HG02763 (cell line): ENCODE measurements at regions not wholly inside any gene's neighbourhood (a gene's known extent, or its start where the extent isn't known, plus 50 kb on each side); places are given as distances from the start of the nearest gene placed in this dataset.

Experiments
- ATAC-seq: cut with Tn5 transposase; IDR thresholded peaks from one replicate; pipeline ENCODE4 v1.9.1; 2021; ENCODE audit warnings: mild to moderate bottlenecking, moderate library complexity; ENCODE audit not compliant: unreplicated experiment

DNA sequence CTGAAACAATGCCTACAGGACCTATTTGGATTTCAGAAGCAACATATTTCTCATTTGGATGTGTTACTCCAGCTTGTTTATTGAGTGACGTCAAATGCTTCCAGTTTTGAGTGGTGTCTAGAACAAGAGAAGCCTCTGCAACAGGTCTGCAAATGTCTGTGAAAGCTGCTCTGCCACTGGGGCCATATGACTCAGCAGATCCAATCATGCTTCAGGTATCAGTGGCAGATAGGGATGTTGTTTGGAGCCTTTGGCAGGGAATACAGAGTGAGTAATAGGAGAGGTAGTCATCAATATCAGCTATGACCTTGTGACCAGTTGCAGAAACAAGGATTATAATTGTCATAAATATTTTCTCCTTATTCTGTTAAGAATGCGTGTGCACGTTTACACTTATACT is 141.1 kb upstream of the ZXDA start:
- no peak for ATAC-seq

DNA sequence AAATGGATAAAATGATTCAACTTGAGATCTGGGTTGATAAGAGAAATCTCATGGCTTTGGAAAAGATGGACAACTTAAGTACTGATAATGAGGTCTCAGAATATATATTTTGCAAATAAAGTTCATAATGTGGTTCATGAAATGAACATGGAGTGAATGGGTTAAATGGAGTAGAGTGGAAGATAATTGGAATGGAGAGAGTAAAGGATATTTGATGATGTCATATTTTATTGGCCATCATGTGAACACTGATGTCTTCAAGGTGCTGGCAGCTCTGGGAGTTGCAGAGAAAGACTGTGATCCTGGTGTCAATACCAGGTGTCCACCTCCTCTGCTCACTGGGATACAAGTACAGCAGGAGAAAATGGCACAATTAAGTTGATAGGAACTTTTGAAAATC is 133.9 kb upstream of the ZXDA start:
- no peak for ATAC-seq

- peak; percentile 71 for ATAC-seq
Observed at GRCh38 chrX:58025979-58026378, 115.7 kb upstream of the ZXDA start.

- ATAC-seq: no peak
Observed at GRCh38 chrX:57985951-57986350, 75.7 kb upstream of the ZXDA start.

DNA sequence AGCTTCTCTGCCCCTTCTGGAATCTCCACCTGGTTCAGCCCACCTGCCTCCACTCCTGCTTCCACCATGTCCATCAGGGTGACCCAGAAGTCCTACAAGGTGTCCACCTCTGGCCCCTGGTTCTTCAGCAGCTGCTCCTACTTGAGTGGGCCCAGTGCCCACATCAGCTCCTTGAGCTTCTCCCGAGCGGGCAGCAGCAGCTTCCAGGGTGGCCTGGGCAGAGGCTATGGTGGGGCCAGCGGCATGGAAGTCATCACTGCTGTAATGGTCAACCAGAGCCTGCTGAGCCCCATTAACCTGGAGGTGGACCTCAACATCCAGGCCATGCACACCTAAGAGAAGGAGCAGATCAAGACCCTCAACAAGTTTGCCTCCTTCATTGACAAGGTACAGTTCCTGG is 74.4 kb upstream of the ZXDA start:
- ATAC-seq: no peak

- ATAC-seq: no peak
Observed at GRCh38 chrX:57977992-57978391, 67.7 kb upstream of the ZXDA start.

- ATAC-seq: no peak
Observed at GRCh38 chrX:57964975-57965374, 54.7 kb upstream of the ZXDA start.
